ENCODE measurements at regions not wholly inside any gene's neighbourhood (a gene's known extent, or its start where the extent isn't known, plus 50 kb on each side); places are given as distances from the start of the nearest gene placed in this dataset.

- TF ChIP-seq POLR2AphosphoS5 (IDR thresholded peaks at IDR 0.05): no peak
- no peak for TF ChIP-seq CTCF (IDR thresholded peaks at IDR 0.05)
Observed at GRCh38 chr6:170102038-170102437, 188.8 kb downstream of the DLL1 start.
